ENCODE measurements at regions not wholly inside any gene's neighbourhood (a gene's known extent, or its start where the extent isn't known, plus 50 kb on each side); places are given as distances from the start of the nearest gene placed in this dataset.

- TF ChIP-seq MYC (IDR thresholded peaks at IDR 0.05; ENCODE audit: low read depth, low read length) (no peak), CTCF (IDR thresholded peaks at IDR 0.05; ENCODE audit: low read depth, low read length) (no peak), POLR2A (IDR thresholded peaks at IDR 0.05; ENCODE audit: extremely low read depth, insufficient read length) (no peak)
Measured at GRCh38 chrX:46398874-46399273, 146.3 kb downstream of the ZNF674 start.

Measured in NB4 (cell line).